H1 (cell line): ENCODE measurements at regions not wholly inside any gene's neighbourhood (a gene's known extent, or its start where the extent isn't known, plus 50 kb on each side); places are given as distances from the start of the nearest gene placed in this dataset.

Experiments
- CTCF ChIA-PET: fragments of 300-600 bp; sonication (Branson Sonifier 250); formaldehyde crosslinking; loops from one replicate; lab custom pipeline; 2021; ENCODE audit not compliant: partially characterized antibody; lab: Charles Lee
- POLR2A ChIA-PET: fragments of 300-600 bp; sonication (Branson Sonifier 250); formaldehyde crosslinking; loops from one replicate; lab custom pipeline; 2021; ENCODE audit warnings: inconsistent platforms; ENCODE audit not compliant: partially characterized antibody; lab: Charles Lee
- DNase-seq, 2 experiments: peaks; one replicate each; pipeline versions ENCODE4 v3.0.0 to v3.0.0-alpha.2; 2010 to 2022; ENCODE audit warnings: low spot score in 2 of 2, low read depth in 1 of 2, mixed read lengths in 1 of 2
- FAIRE-seq: peaks from 2 replicates; lab custom pipeline; 2011; peaks lifted over from hg19 to GRCh38; lab: Jason Lieb, UNC
- H2AFZ ChIP-seq: 2 replicates; pipeline ENCODE4 v1.8.1; 2012; ENCODE audit warnings: low read length, inconsistent platforms
- H2AK5ac ChIP-seq: 2 replicates; pipeline ENCODE4 v1.6.1; 2013; ENCODE audit warnings: low read depth, low read length
- H2BK120ac ChIP-seq: replicated peaks from 2 replicates; pipeline ENCODE3; 2013; ENCODE audit warnings: low read depth, low read length, inconsistent platforms
- H2BK12ac ChIP-seq: 2 replicates; pipeline ENCODE4 v1.6.1; 2013; ENCODE audit warnings: low read depth, low read length
- H2BK15ac ChIP-seq: 2 replicates; pipeline ENCODE4 v1.6.1; 2013; ENCODE audit warnings: low read length
- H2BK20ac ChIP-seq: 2 replicates; pipeline ENCODE4 v1.6.1; 2013; ENCODE audit warnings: low read length
- H2BK5ac ChIP-seq: 2 replicates; pipeline ENCODE4 v1.6.1; 2013; ENCODE audit warnings: low read depth, low read length
- H3K14ac ChIP-seq: 2 replicates; pipeline ENCODE4 v1.6.1; 2013; ENCODE audit warnings: inconsistent platforms; ENCODE audit not compliant: insufficient read length
- H3K18ac ChIP-seq: 2 replicates; pipeline ENCODE4 v1.6.1; 2013; ENCODE audit warnings: low read length; ENCODE audit errors: extremely low read depth
- H3K23ac ChIP-seq: 2 replicates; pipeline ENCODE4 v1.6.1; 2013; ENCODE audit warnings: inconsistent platforms; ENCODE audit not compliant: insufficient read length
- H3K23me2 ChIP-seq: 2 replicates; pipeline ENCODE4 v1.6.1; 2013; ENCODE audit warnings: low read depth, low read length
- H3K27ac ChIP-seq: 2 replicates; pipeline ENCODE4 v1.6.1; 2011; ENCODE audit warnings: low read depth, low read length, inconsistent platforms
- H3K27me3 ChIP-seq, 4 experiments: replicated peaks in 1 of 4; 1 replicate in 1 of 4; 2 replicates in 3 of 4; pipeline versions ENCODE4 v1.6.1 to v1.8.1; 2011 to 2013; ENCODE audit warnings: low read length in 3 of 4, mild to moderate bottlenecking in 3 of 4, inconsistent platforms in 2 of 4, mixed read lengths in 2 of 4, moderate library complexity in 1 of 4; ENCODE audit not compliant: control insufficient read depth in 3 of 4, insufficient read depth in 3 of 4; ENCODE audit errors: extremely low read depth in 1 of 4
- H3K36me3 ChIP-seq, 4 experiments: 2 replicates each; pipeline versions ENCODE4 v1.6.1 to v1.8.1; 2011 to 2013; ENCODE audit warnings: mild to moderate bottlenecking in 4 of 4, low read length in 3 of 4, moderate library complexity in 2 of 4, control low read depth in 1 of 4, inconsistent platforms in 1 of 4; ENCODE audit not compliant: insufficient read depth in 4 of 4, control insufficient read depth in 2 of 4
- H3K4ac ChIP-seq: replicated peaks from 2 replicates; pipeline ENCODE3; 2013; ENCODE audit warnings: low read length, low read depth, mixed read lengths, inconsistent platforms; ENCODE audit not compliant: insufficient read length
- H3K4me1 ChIP-seq, 4 experiments: replicated peaks in 1 of 4; 1 replicate in 1 of 4; 2 replicates in 3 of 4; pipeline versions ENCODE4 v1.6.1 to v1.8.1; 2011 to 2013; ENCODE audit warnings: low read length in 3 of 4, inconsistent platforms in 2 of 4, mixed read lengths in 1 of 4; ENCODE audit not compliant: insufficient read depth in 4 of 4, control insufficient read depth in 3 of 4
- H3K4me2 ChIP-seq, 2 experiments: 2 replicates each; pipeline versions ENCODE4 v1.6.1 to v1.8.1; 2011 to 2013; ENCODE audit warnings: low read depth in 2 of 2, low read length in 2 of 2, control low read depth in 1 of 2, inconsistent platforms in 1 of 2, mild to moderate bottlenecking in 1 of 2; ENCODE audit not compliant: insufficient read depth in 1 of 2
- H3K4me3 ChIP-seq, 4 experiments: fragments of 200-600, 300-600 bp in 1 of 4; sonication (generic), shearing (Covaris generic), sonication (Bioruptor Twin) in 1 of 4; 2 replicates each; pipeline versions ENCODE4 v1.5.1 to v1.8.1; 2011 to 2016; ENCODE audit warnings: low read length in 4 of 4, low read depth in 3 of 4, control low read depth in 2 of 4, inconsistent platforms in 2 of 4, mild to moderate bottlenecking in 2 of 4, mixed read lengths in 1 of 4, moderate library complexity in 1 of 4; ENCODE audit not compliant: insufficient read depth in 2 of 4; ENCODE audit errors: extremely low read depth in 1 of 4
- H3K56ac ChIP-seq: replicated peaks from 2 replicates; pipeline ENCODE3; 2013; ENCODE audit warnings: low read depth, mild to moderate bottlenecking, mixed read lengths, low read length, inconsistent platforms; ENCODE audit not compliant: insufficient read length
- H3K79me1 ChIP-seq: 2 replicates; pipeline ENCODE4 v1.6.1; 2013; ENCODE audit warnings: low read depth, low read length, control low read depth
- H3K79me2 ChIP-seq, 2 experiments: 2 replicates each; pipeline versions ENCODE4 v1.6.1 to v1.8.1; 2012 to 2013; ENCODE audit warnings: low read length in 2 of 2, mild to moderate bottlenecking in 2 of 2, inconsistent platforms in 1 of 2; ENCODE audit not compliant: insufficient read depth in 2 of 2, control insufficient read depth in 1 of 2
- H3K9ac ChIP-seq, 4 experiments: replicated peaks in 1 of 4; 1 replicate in 1 of 4; 2 replicates in 3 of 4; pipeline versions ENCODE4 v1.6.1 to v1.8.1; 2011 to 2013; ENCODE audit warnings: low read depth in 3 of 4, low read length in 3 of 4, control low read depth in 2 of 4, mild to moderate bottlenecking in 2 of 4, moderate library complexity in 2 of 4, inconsistent platforms in 1 of 4; ENCODE audit errors: extremely low read depth in 1 of 4
- H3K9me3 ChIP-seq, 2 experiments: 2 replicates each; pipeline versions ENCODE4 v1.6.1 to v1.8.1; 2012 to 2013; ENCODE audit warnings: mild to moderate bottlenecking in 2 of 2, moderate library complexity in 2 of 2, control low read depth in 1 of 2, inconsistent platforms in 1 of 2, low read depth in 1 of 2, low read length in 1 of 2, mixed read lengths in 1 of 2; ENCODE audit not compliant: insufficient read depth in 2 of 2
- H4K20me1 ChIP-seq, 2 experiments: replicated peaks in 1 of 2; 2 replicates each; pipeline versions ENCODE3 to v1.8.1; 2011 to 2013; ENCODE audit warnings: inconsistent platforms in 2 of 2, low read length in 2 of 2, mild to moderate bottlenecking in 1 of 2; ENCODE audit not compliant: insufficient read depth in 2 of 2, control insufficient read depth in 1 of 2
- H4K5ac ChIP-seq: 2 replicates; pipeline ENCODE4 v1.6.1; 2013; ENCODE audit warnings: low read length, low read depth, mixed read lengths, inconsistent platforms; ENCODE audit not compliant: insufficient read length
- H4K8ac ChIP-seq: 2 replicates; pipeline ENCODE4 v1.8.0; 2013; ENCODE audit warnings: mild to moderate bottlenecking, moderate library complexity, low read length, inconsistent platforms; ENCODE audit not compliant: insufficient read depth; ENCODE audit errors: extremely low read depth
- H4K91ac ChIP-seq: replicated peaks from 2 replicates; pipeline ENCODE3; 2013; ENCODE audit warnings: low read length, mixed read lengths, inconsistent platforms; ENCODE audit not compliant: insufficient read length
- BRCA1 ChIP-seq: IDR thresholded peaks from 2 replicates; pipeline ENCODE4 v1.6.1; 2012; ENCODE audit warnings: low read depth, low read length, improper control_type of control experiment
- CHD2 ChIP-seq: IDR thresholded peaks from 2 replicates; pipeline ENCODE4 v1.6.1; 2012; ENCODE audit warnings: low read length, improper control_type of control experiment
- HDAC6 ChIP-seq: IDR thresholded peaks from one replicate; pipeline ENCODE4 v1.7.1; 2012; ENCODE audit warnings: low read depth, mild to moderate bottlenecking, inconsistent platforms, low read length, moderate library complexity
- POU5F1 ChIP-seq: IDR thresholded peaks from 2 replicates; pipeline ENCODE4 v1.6.1; 2011; ENCODE audit warnings: low read depth, mild to moderate bottlenecking, low read length, moderate library complexity
- SAP30 ChIP-seq: fragments of 300-600 bp; sonication (generic); IDR thresholded peaks from 2 replicates; pipeline ENCODE4 v1.7.1; 2012; ENCODE audit warnings: low read length, moderate library complexity, mild to moderate bottlenecking, inconsistent platforms; ENCODE audit not compliant: insufficient read depth, insufficient replicate concordance
- SIN3A ChIP-seq, 2 experiments: IDR thresholded peaks in 1 of 2; conservative IDR thresholded peaks in 1 of 2; 2 replicates each; pipeline ENCODE4 v1.6.1; 2011 to 2012; ENCODE audit warnings: low read length in 2 of 2, improper control_type of control experiment in 1 of 2, low read depth in 1 of 2, mild to moderate bottlenecking in 1 of 2
- TEAD4 ChIP-seq: IDR thresholded peaks from 2 replicates; pipeline ENCODE4 v1.6.1; 2012; ENCODE audit warnings: low read depth, low read length, inconsistent platforms, mixed read lengths
- WGBS, 2 experiments: shearing (Covaris generic) in 1 of 2; methylation state at CpG; one replicate each; pipeline versions ENCODE4 v1.1.6 to v1.1.7; 2013 to 2015; ENCODE audit warnings: low lambda C conversion rate in 2 of 2, mixed read lengths in 2 of 2, inconsistent platforms in 1 of 2, low coverage in 1 of 2, missing lambda C conversion rate in 1 of 2; ENCODE audit not compliant: insufficient replicate concordance in 2 of 2, insufficient coverage in 1 of 2, insufficient read length in 1 of 2; ENCODE audit errors: extremely low coverage in 1 of 2, missing lambda C conversion rate in 1 of 2; 5-methylcytosine and 5-hydroxymethylcytosine counted together
- TF ChIP-seq, protein P1 (sequence below): IDR thresholded peaks from 2 replicates; pipeline ENCODE4 v1.6.1; 2012; ENCODE audit warnings: low read length, inconsistent platforms
- TF ChIP-seq, protein P2 (sequence below), 3 experiments: IDR thresholded peaks; 1 replicate in 2 of 3; 2 replicates in 1 of 3; pipeline versions ENCODE4 v1.5.1 to v1.6.1; 2011; ENCODE audit warnings: low read length in 3 of 3, mild to moderate bottlenecking in 3 of 3, inconsistent platforms in 2 of 3, low read depth in 1 of 3, moderate library complexity in 1 of 3; ENCODE audit not compliant: insufficient read depth in 1 of 3; ENCODE audit errors: control extremely low read depth in 1 of 3

DNA sequence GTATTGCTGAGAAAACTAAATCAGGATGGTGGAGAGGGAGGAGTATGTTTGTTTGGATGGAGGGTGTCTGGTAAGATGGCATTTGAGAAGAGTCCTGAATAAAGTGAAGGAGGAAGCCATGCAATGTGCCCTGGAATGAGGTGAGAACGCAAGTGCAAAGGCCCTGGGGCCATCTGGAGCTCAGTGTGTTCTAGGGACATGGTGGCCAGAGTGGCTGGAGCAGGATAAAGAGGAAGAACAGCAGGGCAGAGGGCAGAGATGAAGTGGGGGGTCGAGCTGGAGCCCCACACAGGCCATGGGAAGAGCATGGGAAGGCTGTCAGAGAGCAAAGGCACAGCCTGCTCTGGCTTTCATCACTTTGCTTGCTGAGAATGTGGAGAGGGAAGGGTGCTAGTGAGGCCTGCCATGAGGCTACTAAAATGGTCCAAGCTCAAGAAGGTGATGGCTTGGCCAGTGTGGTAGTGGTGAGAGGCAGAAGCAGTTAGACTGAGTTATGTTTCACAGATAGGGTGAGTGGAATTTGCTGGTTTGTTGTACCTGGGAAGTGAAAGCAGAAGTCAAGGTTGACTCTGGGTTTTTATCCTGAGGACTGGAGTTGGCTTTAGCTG is 234.1 kb downstream of the FOXL1 start:
- DNase-seq: no peak
- no peak overlapping the region for H3K4me2 ChIP-seq
- ChIA-PET CTCF (interaction anchor here (1.0 to 1.6 kb wide), 2 partner anchors 19 to 62 kb away, joined by 3 to 4 read pairs; no protein-coding TSS in a partner anchor), POLR2A (no interaction called here)
- H3K56ac ChIP-seq: no peak overlapping the region
- H3K9ac ChIP-seq: no peak overlapping the region
- H3K23ac ChIP-seq: no peak overlapping the region
- no peak overlapping the region for H3K14ac ChIP-seq
- no peak overlapping the region for H4K8ac ChIP-seq
- no peak overlapping the region for H2BK12ac ChIP-seq
- no peak for FAIRE-seq
- no peak overlapping the region for H2BK120ac ChIP-seq
- no peaks in the 10 kb centered on the region for H3K23me2 ChIP-seq
- no peaks in the 10 kb centered on the region for H3K79me1 ChIP-seq
- no peaks in the 10 kb centered on the region for H3K36me3 ChIP-seq
- H2BK15ac ChIP-seq: no peak overlapping the region
- no peak overlapping the region for H3K4me3 ChIP-seq
- peaks cover 0 to 2% (median 0%) of the 10 kb centered on the region in 4 experiments; a peak in 4 of 7 replicates for H3K27me3 ChIP-seq
- H4K91ac ChIP-seq: no peak overlapping the region
- no peak overlapping the region for H3K18ac ChIP-seq
- H2AK5ac ChIP-seq: no peak overlapping the region
- H3K27ac ChIP-seq: no peak overlapping the region
- WGBS, 2 experiments: 81% methylated on average over 2 of the region's 2 CpGs; no CpG with 5 or more reads in 1 of the 2 experiments
- no peaks in the 10 kb centered on the region for H4K20me1 ChIP-seq
- H2BK5ac ChIP-seq: no peak overlapping the region
- H3K79me2 ChIP-seq: no peaks in the 10 kb centered on the region
- H4K5ac ChIP-seq: no peak overlapping the region
- H2AFZ ChIP-seq: no peak overlapping the region
- peaks cover 0 to under 1% (median under 1%) of the 10 kb centered on the region in 4 experiments; a peak in 2 of 7 replicates for H3K4me1 ChIP-seq
- H2BK20ac ChIP-seq: no peak overlapping the region
- no peak overlapping the region for H3K4ac ChIP-seq
- no peaks in the 10 kb centered on the region for H3K9me3 ChIP-seq
- TF ChIP-seq, protein P1, sequence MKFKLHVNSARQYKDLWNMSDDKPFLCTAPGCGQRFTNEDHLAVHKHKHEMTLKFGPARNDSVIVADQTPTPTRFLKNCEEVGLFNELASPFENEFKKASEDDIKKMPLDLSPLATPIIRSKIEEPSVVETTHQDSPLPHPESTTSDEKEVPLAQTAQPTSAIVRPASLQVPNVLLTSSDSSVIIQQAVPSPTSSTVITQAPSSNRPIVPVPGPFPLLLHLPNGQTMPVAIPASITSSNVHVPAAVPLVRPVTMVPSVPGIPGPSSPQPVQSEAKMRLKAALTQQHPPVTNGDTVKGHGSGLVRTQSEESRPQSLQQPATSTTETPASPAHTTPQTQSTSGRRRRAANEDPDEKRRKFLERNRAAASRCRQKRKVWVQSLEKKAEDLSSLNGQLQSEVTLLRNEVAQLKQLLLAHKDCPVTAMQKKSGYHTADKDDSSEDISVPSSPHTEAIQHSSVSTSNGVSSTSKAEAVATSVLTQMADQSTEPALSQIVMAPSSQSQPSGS: no peak
- TF ChIP-seq POU5F1: no peak
- TF ChIP-seq SAP30: no peak
- no peak for TF ChIP-seq BRCA1
- TF ChIP-seq SIN3A (conservative IDR thresholded peaks at IDR 0.05 in 1 of 2, IDR thresholded peaks at IDR 0.05 in 1 of 2; ENCODE audit: low read depth in 1 of 2, low read length in 2 of 2): no peak
- TF ChIP-seq CHD2: no peak
- TF ChIP-seq TEAD4: no peak
- TF ChIP-seq HDAC6: no peak
- TF ChIP-seq, protein P2, sequence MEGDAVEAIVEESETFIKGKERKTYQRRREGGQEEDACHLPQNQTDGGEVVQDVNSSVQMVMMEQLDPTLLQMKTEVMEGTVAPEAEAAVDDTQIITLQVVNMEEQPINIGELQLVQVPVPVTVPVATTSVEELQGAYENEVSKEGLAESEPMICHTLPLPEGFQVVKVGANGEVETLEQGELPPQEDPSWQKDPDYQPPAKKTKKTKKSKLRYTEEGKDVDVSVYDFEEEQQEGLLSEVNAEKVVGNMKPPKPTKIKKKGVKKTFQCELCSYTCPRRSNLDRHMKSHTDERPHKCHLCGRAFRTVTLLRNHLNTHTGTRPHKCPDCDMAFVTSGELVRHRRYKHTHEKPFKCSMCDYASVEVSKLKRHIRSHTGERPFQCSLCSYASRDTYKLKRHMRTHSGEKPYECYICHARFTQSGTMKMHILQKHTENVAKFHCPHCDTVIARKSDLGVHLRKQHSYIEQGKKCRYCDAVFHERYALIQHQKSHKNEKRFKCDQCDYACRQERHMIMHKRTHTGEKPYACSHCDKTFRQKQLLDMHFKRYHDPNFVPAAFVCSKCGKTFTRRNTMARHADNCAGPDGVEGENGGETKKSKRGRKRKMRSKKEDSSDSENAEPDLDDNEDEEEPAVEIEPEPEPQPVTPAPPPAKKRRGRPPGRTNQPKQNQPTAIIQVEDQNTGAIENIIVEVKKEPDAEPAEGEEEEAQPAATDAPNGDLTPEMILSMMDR (IDR thresholded peaks at IDR 0.05; ENCODE audit: control extremely low read depth in 1 of 3, insufficient read depth in 1 of 3, low read depth in 1 of 3, low read length in 3 of 3): no peak
